ENCODE measurements at regions not wholly inside any gene's neighbourhood (a gene's known extent, or its start where the extent isn't known, plus 50 kb on each side); places are given as distances from the start of the nearest gene placed in this dataset.
"Not testable (repeated sequence)": the region's sequence is repeated elsewhere in the genome, so short reads cannot be mapped to it uniquely, and the experiment has no call there.

DNA sequence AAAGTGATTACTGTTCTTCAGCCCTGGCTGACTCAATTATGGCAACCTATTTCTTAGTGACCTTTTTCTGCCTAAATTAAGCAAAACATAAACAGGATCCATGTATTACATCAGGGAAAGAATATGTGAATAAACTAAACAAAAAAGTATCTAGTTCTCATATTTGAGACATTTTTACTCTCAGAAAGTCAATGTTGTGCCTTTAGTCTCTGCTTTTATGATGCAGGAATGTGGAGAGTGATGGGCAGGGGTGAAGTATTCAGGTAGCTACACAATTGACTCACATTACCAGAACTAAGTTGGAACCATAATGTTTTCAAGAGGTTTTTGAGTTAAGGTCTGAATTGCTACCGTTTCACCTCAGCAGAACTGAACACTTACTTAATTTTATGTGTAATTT lies 462.7 kb upstream of the CXADR start:
- DNase-seq = no peak

DNA sequence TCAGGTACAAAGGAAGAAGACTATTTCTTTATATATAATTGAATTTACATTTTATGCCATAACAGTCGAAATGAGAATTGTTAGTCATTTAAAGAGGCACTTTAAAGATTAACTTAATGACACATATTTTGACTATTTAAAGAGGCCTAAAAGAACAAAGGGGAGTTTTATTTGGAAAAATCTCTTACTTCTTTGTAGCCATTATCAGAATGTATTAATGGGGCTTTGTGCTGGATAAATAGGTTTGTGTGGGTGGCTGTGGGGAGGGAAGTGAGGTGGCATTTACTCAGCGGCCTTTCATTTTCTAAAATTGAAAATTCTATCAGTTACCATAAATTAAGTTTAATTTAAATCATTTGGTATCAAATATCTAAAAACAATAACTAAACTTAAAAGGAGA lies 462.2 kb upstream of the CXADR start:
- DNase-seq = no peak

- no peak for DNase-seq
Measured at GRCh38 chr21:17051054-17051453, 461.8 kb upstream of the CXADR start.

DNA sequence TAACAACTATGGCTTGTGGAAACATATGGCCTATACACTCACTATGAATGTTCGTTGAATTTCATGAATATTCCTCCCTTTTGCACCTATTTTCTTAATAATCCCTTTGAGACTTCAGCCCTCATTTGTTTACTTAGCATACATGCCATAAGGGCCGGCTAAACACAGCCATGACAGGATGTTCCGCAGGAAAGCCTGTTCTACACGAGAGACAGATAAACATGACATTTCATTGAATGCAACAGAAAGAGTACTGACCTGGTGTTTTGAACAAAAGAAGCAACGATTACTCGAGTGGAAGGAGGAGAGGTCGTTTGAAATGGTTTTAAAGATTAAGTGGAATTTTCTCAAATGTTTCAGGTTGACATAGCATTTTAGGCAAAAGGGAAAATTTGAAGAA lies 459.5 kb upstream of the CXADR start:
- no peak for DNase-seq

- DNase-seq = no peak
Measured at GRCh38 chr21:17059936-17060335, 452.9 kb upstream of the CXADR start.

DNA sequence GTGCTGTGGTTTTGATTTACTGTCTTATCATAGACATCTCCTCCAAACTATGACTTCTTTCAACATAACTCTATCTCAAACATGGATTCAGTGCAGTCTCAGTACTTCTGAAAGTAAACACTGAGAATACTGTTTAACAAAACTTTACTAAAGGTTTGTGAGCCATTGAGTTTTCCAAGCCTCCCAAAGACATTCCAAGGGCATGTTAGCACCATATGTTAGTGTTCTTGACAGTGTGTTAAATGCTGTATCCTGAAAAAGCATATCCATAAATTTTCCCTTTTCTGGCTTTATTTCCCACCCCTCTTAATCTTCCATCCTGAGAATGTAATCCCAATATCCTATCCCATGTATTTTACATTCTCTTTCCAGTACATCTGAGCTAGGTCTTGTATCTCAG lies 446.8 kb upstream of the CXADR start:
- DNase-seq = no peak

- no peak for DNase-seq
Measured at GRCh38 chr21:17071093-17071492, 441.8 kb upstream of the CXADR start.

- no peak for DNase-seq
Measured at GRCh38 chr21:17081193-17081592, 431.6 kb upstream of the CXADR start.

DNA sequence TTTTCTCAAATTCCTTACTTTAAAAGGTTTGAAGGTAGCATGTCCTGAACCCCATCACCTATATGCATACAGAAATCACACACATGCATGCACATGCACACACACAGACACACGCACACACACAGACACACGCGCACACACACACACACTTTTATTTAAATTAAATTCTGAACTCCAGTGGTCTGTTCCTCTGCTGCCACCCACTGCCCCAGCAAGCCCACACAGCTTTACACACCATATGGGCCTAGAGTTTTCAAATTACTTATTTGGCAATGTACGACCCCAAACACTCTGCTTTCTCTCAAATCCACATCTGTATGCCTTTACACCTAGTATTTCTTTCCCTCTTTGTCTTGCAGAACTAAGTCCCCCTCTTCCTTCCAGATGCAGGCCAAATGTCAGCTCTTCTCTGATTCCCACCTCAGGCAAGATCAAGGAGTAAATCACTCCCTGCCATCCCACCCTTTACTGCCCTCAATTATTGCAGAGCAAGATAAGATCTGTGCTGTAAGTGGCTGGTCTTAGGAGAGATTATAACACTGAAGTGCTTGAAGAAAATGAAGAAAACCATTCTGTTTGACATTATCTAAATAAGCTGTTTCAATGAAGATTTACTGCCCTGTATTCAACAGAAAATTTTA lies 429.9 kb upstream of the CXADR start:
- DNase-seq = no peak

- no peak for DNase-seq
Measured at GRCh38 chr21:17085707-17086106, 427.1 kb upstream of the CXADR start.

- no peak for DNase-seq
Measured at GRCh38 chr21:17088500-17088899, 424.3 kb upstream of the CXADR start.

GRCh38 chr21:17089091-17089491 lies 423.8 kb upstream of the CXADR start:
- peak; percentile 37 for DNase-seq

DNA sequence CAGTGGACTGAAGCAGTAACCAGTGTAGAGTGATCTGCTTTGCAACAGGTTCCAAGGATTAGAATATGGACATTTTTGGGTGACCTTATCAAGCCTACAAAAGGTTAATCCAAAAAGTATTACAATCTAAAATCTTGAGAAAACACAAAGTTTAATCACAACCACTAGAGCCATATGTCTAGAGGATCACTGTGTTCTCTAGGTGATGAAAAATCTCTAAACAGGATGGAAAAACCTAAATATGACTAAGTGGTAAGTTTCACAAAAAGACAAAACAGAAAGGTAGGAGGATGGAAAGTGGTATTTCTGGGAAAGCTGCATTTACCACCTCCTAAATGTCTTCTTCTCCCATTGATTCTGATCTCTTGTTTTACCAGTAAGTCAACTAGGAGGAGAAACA lies 411.1 kb upstream of the CXADR start:
- no peak for DNase-seq

DNA sequence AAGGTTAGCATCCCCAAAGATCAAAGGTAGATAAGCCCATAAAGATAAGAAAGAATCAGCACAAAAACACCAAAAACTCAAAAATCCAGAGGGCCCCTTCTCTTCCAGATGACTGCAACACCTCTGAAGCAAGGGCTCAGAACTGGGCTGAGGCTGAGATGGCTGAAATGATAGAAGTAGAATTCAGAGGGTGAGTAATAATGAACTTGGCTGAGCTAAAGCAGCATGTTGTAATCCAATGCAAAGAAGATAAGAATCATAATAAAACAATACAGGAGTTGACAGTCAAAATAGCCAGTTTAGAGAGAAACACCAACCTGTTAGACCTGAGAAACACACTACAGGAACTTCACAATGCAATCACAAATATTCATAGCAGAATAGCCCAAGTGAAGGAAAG lies 406.9 kb upstream of the CXADR start:
- DNase-seq = no peak

DNA sequence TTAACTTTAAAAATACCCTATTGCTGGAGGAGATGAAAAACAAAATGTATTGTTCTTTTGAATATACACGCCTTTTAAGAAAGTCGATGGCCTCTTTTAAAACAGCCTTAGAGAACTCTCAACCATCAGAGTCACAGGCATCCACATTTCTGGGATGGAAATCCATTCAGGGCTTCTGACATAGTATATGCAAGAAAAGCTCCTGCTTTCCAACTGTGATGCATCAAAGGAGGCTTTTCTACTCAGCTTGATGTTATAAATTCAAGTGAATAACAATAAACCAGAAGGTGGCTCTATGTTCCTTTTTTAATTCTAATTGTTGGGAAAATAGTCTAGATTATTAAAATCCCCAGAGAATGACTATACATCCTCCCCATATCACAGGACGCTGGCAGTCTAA lies 398.8 kb upstream of the CXADR start:
- DNase-seq = no peak

- DNase-seq = no peak
Measured at GRCh38 chr21:17118638-17119384, 394.0 kb upstream of the CXADR start.

- no peak for DNase-seq
Measured at GRCh38 chr21:17119466-17120297, 393.2 kb upstream of the CXADR start.

DNA sequence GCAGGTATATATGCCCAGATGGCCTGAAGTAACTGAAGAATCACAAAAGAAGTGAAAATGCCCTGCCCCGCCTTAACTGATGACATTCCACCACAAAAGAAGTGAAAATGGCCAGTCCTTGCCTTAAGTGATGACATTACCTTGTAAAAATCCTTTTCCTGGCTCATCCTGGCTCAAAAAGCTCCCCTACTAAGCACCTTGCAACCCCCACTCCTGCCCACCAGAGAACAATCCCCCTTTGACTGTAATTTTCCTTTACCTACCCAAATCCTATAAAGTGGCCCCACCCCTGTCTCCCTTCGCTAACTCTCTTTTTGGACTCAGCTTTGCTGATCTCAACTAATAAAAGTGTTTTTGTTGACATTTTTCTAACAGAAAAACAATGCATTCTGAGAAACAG lies 385.4 kb upstream of the CXADR start:
- DNase-seq = not testable (repeated sequence)

DNA sequence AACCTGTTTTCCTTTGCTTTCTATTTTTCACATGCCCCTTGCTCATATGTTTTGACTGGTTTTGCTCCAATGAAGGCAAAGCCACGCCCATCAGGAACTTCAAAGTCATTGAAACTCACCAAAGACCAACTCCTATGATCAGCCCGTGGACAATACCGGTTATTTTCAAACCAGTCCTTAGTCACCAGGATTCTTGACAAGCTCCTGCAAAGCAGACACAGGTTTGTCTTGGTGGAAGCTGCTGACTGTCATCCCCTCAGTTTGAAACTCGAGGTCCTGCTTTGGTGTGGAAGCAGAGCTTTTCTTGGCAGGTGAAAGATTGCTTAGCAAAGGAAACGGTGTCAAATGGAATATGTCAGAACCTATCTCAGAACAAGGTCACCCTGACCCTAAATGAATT lies 384.7 kb upstream of the CXADR start:
- no peak for DNase-seq

- DNase-seq = not testable (repeated sequence)
Measured at GRCh38 chr21:17139159-17139558, 373.7 kb upstream of the CXADR start.

GRCh38 chr21:17139696-17140095 lies 373.1 kb upstream of the CXADR start:
- DNase-seq = no peak

DNA sequence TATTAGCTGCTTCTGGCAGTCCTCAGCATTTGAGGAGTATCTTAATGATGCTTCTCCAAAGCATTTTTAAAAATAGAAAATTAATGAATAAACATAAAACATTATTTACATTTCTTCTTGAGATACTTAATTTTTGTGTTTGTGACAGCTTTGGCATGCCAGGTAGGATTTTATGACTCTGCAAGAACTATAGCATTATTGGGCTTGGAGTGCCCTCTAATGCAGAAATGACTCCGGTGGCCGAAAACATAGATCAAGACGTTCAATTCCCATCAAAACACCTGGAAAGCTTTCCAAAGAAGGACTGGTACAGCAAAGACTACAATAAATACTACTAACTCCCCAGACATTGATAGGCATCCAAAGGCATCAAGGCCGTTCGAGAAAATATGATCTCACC lies 366.4 kb upstream of the CXADR start:
- DNase-seq = no peak

- no peak for DNase-seq
Measured at GRCh38 chr21:17159697-17160096, 353.1 kb upstream of the CXADR start.

All from left kidney (tissue), 1 donor.